RWPE2 (cell line): ENCODE measurements at regions not wholly inside any gene's neighbourhood (a gene's known extent, or its start where the extent isn't known, plus 50 kb on each side); places are given as distances from the start of the nearest gene placed in this dataset.

Experiments
- ATAC-seq: fragments of 200-7000 bp; cut with Tn5 transposase; 3 replicates; pipeline ENCODE4 v1.9.1; 2021; ENCODE audit warnings: low read depth
- DNase-seq: peaks from one replicate; pipeline ENCODE4 v3.0.0-alpha.2; 2020; ENCODE audit warnings: low spot score
- H3K27ac ChIP-seq: fragments of 450-650 bp; 2 replicates; pipeline ENCODE4 v1.5.1; 2017; ENCODE audit warnings: mild to moderate bottlenecking; ENCODE audit not compliant: poor library complexity, severe bottlenecking
- H3K27me3 ChIP-seq: fragments of 250-450 bp; sonication (Bioruptor Pico); 2 replicates; pipeline ENCODE4 v1.5.1; 2021; ENCODE audit warnings: mild to moderate bottlenecking, moderate library complexity; ENCODE audit not compliant: insufficient read depth, poor library complexity, severe bottlenecking
- H3K36me3 ChIP-seq: fragments of 250-450 bp; sonication (Bioruptor Pico); 2 replicates; pipeline ENCODE4 v1.5.1; 2020; ENCODE audit warnings: low read depth, mild to moderate bottlenecking, moderate library complexity
- H3K4me1 ChIP-seq: fragments of 250-450 bp; sonication (Bioruptor Pico); 2 replicates; pipeline ENCODE4 v1.5.1; 2021; ENCODE audit warnings: mild to moderate bottlenecking, moderate library complexity; ENCODE audit not compliant: insufficient read depth, poor library complexity, severe bottlenecking
- H3K4me3 ChIP-seq: fragments of 250-450 bp; sonication (Bioruptor Pico); 2 replicates; pipeline ENCODE4 v1.5.1; 2021; ENCODE audit warnings: mild to moderate bottlenecking, moderate library complexity; ENCODE audit not compliant: severe bottlenecking
- H3K9me3 ChIP-seq: fragments of 250-450 bp; sonication (Bioruptor Pico); 2 replicates; pipeline ENCODE4 v1.5.1; 2021; ENCODE audit warnings: mild to moderate bottlenecking, moderate library complexity; ENCODE audit not compliant: severe bottlenecking
- CTCF ChIP-seq: fragments of 450-650 bp; IDR thresholded peaks from one replicate; pipeline ENCODE4 v1.5.1; 2017; ENCODE audit warnings: mild to moderate bottlenecking, moderate library complexity; ENCODE audit not compliant: poor library complexity, severe bottlenecking

DNA sequence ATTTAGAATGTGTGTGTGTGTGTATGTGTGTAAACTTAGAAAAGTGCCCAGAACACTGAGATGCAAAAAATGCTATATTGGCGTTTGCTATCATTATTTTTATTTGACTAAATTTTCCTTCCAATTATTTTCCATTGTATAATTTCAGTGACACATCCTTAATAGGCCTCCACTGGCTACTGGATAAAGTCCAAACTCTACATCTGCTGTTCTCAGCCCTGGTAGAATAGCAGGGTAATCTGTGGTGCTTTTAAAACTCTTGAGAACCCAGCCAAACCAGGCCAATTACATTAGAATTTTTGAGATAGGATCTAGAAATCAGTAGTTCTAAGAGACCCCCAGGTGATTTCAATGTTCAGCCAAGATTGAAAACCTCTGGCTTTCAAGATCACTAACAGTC, 66.4 kb downstream of the ZNF503 start:
- no peak for TF ChIP-seq CTCF
- Histone ChIP-seq H3K9me3 (no peaks in the 10 kb centered on the region), H3K4me1 (no peaks in the 10 kb centered on the region), H3K27me3 (no peaks in the 10 kb centered on the region), H3K36me3 (no peaks in the 10 kb centered on the region), H3K4me3 (no peak overlapping the region), H3K27ac (no peak overlapping the region)
- ATAC-seq (no peak), DNase-seq (no peak)

- ATAC-seq (no peak), DNase-seq (no peak)
- no peaks in the 10 kb centered on the region for H3K4me1 ChIP-seq
- no peak overlapping the region for H3K4me3 ChIP-seq
- TF ChIP-seq CTCF: no peak
- no peaks in the 10 kb centered on the region for H3K9me3 ChIP-seq
- H3K27ac ChIP-seq: no peak overlapping the region
- no peaks in the 10 kb centered on the region for H3K36me3 ChIP-seq
- no peaks in the 10 kb centered on the region for H3K27me3 ChIP-seq
Observed at GRCh38 chr10:75334720-75335119, 66.8 kb downstream of the ZNF503 start.

- ATAC-seq: no peak
- DNase-seq: no peak
- Histone ChIP-seq H3K27me3 (no peaks in the 10 kb centered on the region), H3K9me3 (no peaks in the 10 kb centered on the region), H3K27ac (no peak overlapping the region), H3K36me3 (no peaks in the 10 kb centered on the region), H3K4me1 (no peaks in the 10 kb centered on the region), H3K4me3 (no peak overlapping the region)
- no peak for TF ChIP-seq CTCF
Observed at GRCh38 chr10:75332081-75332480, 69.5 kb downstream of the ZNF503 start.

DNA sequence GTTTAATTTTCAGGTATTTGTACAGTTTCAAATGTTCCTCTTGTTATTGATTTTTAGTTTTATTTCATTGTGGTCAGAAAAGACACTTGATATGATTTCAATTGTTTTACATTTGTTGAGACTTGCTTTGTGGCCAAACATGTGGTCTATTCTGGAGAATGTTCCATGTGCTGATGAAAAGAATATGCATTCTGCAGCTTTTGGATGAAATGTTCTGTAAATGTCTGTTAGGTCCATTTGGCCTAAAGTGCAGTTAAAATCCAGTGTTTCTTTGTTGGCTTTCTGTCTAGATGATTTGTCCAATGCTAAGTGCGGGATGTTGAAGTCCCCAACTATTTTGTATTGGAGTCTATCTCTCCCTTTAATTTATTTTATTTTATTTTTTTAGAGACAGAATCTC, 70.5 kb downstream of the ZNF503 start:
- no peak for ATAC-seq

More for the DNA sequence above, 70.5 kb downstream of the ZNF503 start:
- no peak for TF ChIP-seq CTCF
- Histone ChIP-seq H3K4me3 (no peak overlapping the region), H3K36me3 (no peaks in the 10 kb centered on the region), H3K27me3 (no peaks in the 10 kb centered on the region), H3K9me3 (no peaks in the 10 kb centered on the region), H3K27ac (no peak overlapping the region), H3K4me1 (no peaks in the 10 kb centered on the region)
- DNase-seq: no peak
